Panc1 (cell line): ENCODE measurements at regions not wholly inside any gene's neighbourhood (a gene's known extent, or its start where the extent isn't known, plus 50 kb on each side); places are given as distances from the start of the nearest gene placed in this dataset.

Source experiments
- ATAC-seq: fragments of 200-7000 bp; cut with Tn5 transposase; 2 replicates; pipeline ENCODE4 v1.9.1; 2020; ENCODE audit warnings: mild to moderate bottlenecking, moderate library complexity
- BruUV-seq: library from RNA; stranded (reverse); fragments of 400-500 nt; replicated peaks from 2 replicates; lab custom pipeline; 2021; lab: Mats Ljungman, UMichigan
- CTCF ChIA-PET: fragments of 300-600 bp; sonication (Branson Sonifier 250); formaldehyde crosslinking; loops from one replicate; lab custom pipeline; 2022; ENCODE audit warnings: antibody characterized with exemption; lab: Charles Lee
- POLR2A ChIA-PET: fragments of 300-600 bp; sonication (Branson Sonifier 250); formaldehyde crosslinking; loops from one replicate; lab custom pipeline; 2022; ENCODE audit warnings: antibody characterized with exemption; lab: Charles Lee
- DNase-seq: peaks from one replicate; pipeline ENCODE4 v3.0.0-alpha.2; 2010; ENCODE audit warnings: low read depth, low spot score
- H3K27ac ChIP-seq: 2 replicates; pipeline ENCODE4 v1.5.1; 2011; ENCODE audit warnings: mild to moderate bottlenecking, low read length, inconsistent platforms
- H3K27me3 ChIP-seq: fragments of 200-500 bp; sonication (Bioruptor generic); 2 replicates; pipeline ENCODE4 v1.6.0; 2014; ENCODE audit warnings: low read length, inconsistent platforms; ENCODE audit not compliant: control insufficient read depth, insufficient read depth
- H3K36me3 ChIP-seq: fragments of 200-500 bp; sonication (Bioruptor generic); 2 replicates; pipeline ENCODE4 v1.5.1; 2014; ENCODE audit warnings: inconsistent platforms, mild to moderate bottlenecking, low read length, moderate library complexity; ENCODE audit not compliant: control insufficient read depth, insufficient read depth
- H3K4me1 ChIP-seq: 2 replicates; pipeline ENCODE4 v1.5.1; 2011; ENCODE audit warnings: inconsistent platforms, mild to moderate bottlenecking, low read length, moderate library complexity; ENCODE audit not compliant: control insufficient read depth, insufficient read depth
- H3K4me3 ChIP-seq, 2 experiments: 2 replicates each; pipeline ENCODE4 v1.5.1; 2011 to 2012; ENCODE audit warnings: low read depth in 2 of 2, low read length in 2 of 2, mild to moderate bottlenecking in 2 of 2, inconsistent platforms in 1 of 2, moderate library complexity in 1 of 2
- H3K9me3 ChIP-seq: fragments of 200-500 bp; sonication (Bioruptor generic); 2 replicates; pipeline ENCODE4 v1.5.1; 2014; ENCODE audit warnings: low read depth, mild to moderate bottlenecking, inconsistent platforms, low read length, moderate library complexity; ENCODE audit not compliant: control insufficient read depth, insufficient read depth
- CTCF ChIP-seq: fragments of 450-650 bp; IDR thresholded peaks from 2 replicates; pipeline ENCODE4 v1.5.1; 2017; ENCODE audit warnings: mild to moderate bottlenecking
- POLR2AphosphoS5 ChIP-seq: IDR thresholded peaks from 2 replicates; pipeline ENCODE4 v1.6.1; 2012; ENCODE audit warnings: mild to moderate bottlenecking, low read depth, low read length, moderate library complexity
- REST ChIP-seq, 2 experiments: IDR thresholded peaks; 2 replicates each; pipeline ENCODE4 v1.6.1; 2011 to 2012; ENCODE audit warnings: low read depth in 2 of 2, control low read depth in 1 of 2, low read length in 1 of 2, mild to moderate bottlenecking in 1 of 2, moderate library complexity in 1 of 2; ENCODE audit not compliant: insufficient read depth in 1 of 2
- SIN3A ChIP-seq: IDR thresholded peaks from 2 replicates; pipeline ENCODE4 v1.6.1; 2012; ENCODE audit warnings: low read depth, mild to moderate bottlenecking, low read length, moderate library complexity, borderline replicate concordance; ENCODE audit not compliant: insufficient read depth
- TCF7L2 ChIP-seq: IDR thresholded peaks from 2 replicates; pipeline ENCODE4 v1.6.1; 2011; ENCODE audit warnings: mild to moderate bottlenecking, low read depth, low read length, inconsistent platforms
- in situ Hi-C: cut with HindIII; loops from 2 replicates; pipeline ENCODE4 v1.10.0; 2016; ENCODE audit warnings: low sequenced_read_pairs, low pct_unique_long_range_greater_than_20kb
- intact Hi-C: fragments of 100-400 bp; cut with micrococcal nuclease; formaldehyde crosslinking; loops from one replicate; pipeline ENCODE4 v1.10.0; 2022; ENCODE audit not compliant: unreplicated experiment

DNA sequence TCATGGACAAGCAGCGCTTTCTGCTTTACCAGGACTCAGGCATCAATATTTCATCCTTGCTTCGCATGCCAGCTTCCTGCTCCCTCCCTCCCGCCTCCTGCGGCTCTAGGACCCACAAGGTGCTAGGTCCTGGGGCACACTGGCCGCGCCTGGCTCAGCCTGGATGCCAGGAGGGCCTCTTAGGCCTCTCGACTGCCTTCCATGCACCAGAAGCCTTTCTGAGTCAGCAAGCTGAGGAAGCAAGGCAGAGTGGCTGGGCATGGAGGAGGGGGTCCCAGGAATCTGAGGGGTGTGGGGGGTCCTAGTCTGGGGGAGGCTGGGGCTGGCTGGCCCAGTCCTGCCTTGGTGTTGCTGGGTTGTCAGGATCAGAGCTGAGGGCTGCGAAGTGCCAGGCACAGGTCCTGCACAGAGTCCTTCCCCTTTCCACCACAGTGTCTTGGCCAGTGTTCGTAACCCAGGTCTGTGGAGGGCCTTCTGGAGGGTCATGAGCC is 61.0 kb upstream of the THY1 start:
- POLR2A ChIA-PET, result no interaction called here
- ATAC-seq, result no peak

GRCh38 chr11:119483341-119483880 is 60.4 kb upstream of the THY1 start:
- no peaks in the 10 kb centered on the region for H3K9me3 ChIP-seq
- peaks cover 2% of the 10 kb centered on the region; the same call in 1 of the 2 replicates for H3K27me3 ChIP-seq
- no peaks in the 10 kb centered on the region for H3K36me3 ChIP-seq
- CTCF ChIA-PET, result interaction anchor here (0.6 kb wide), 2 partner anchors 76 to 106 kb away, joined by 8 to 12 read pairs; no protein-coding TSS in a partner anchor
- H3K4me3 ChIP-seq, result no peak overlapping the region
- no peak for TF ChIP-seq POLR2AphosphoS5
- no peak for TF ChIP-seq CTCF
- TF ChIP-seq SIN3A, result no peak
- TF ChIP-seq REST (IDR thresholded peaks at IDR 0.05; ENCODE audit: insufficient read depth in 1 of 2, low read depth in 2 of 2, low read length in 1 of 2), result no peak
- no peak for TF ChIP-seq TCF7L2
- DNase-seq (no peak), ATAC-seq (no peak)
- H3K4me1 ChIP-seq, result no peaks in the 10 kb centered on the region
- no TSS peak for BruUV-seq
- no peak overlapping the region for H3K27ac ChIP-seq
- in situ Hi-C loops, result no loop called here
- POLR2A ChIA-PET, result no interaction called here
- intact Hi-C loops, result loop anchor here (5.0 to 10.0 kb wide), 3 partner anchors 184 to 529 kb away; partner anchors contain the start of gene NECTIN1

More for the DNA sequence above, 61.0 kb upstream of the THY1 start:
- Histone ChIP-seq H3K36me3 (no peaks in the 10 kb centered on the region), H3K9me3 (no peaks in the 10 kb centered on the region), H3K4me1 (no peaks in the 10 kb centered on the region), H3K4me3 (no peak overlapping the region), H3K27ac (no peak overlapping the region), H3K27me3 (peaks cover 2% of the 10 kb centered on the region; the same call in 1 of the 2 replicates)
- CTCF ChIA-PET, result interaction anchor here (0.6 kb wide), 1 partner anchor 75 kb away, joined by 8 read pairs; no protein-coding TSS in a partner anchor
- DNase-seq, result no peak
- in situ Hi-C loops, result no loop called here
- no TSS peak for BruUV-seq
- intact Hi-C loops, result loop anchor here (5.0 to 10.0 kb wide), 3 partner anchors 183 to 528 kb away; partner anchors contain the start of gene NECTIN1
- TF ChIP-seq REST (IDR thresholded peaks at IDR 0.05; ENCODE audit: insufficient read depth in 1 of 2, low read depth in 2 of 2, low read length in 1 of 2) (no peak), TCF7L2 (no peak), POLR2AphosphoS5 (no peak), SIN3A (no peak), CTCF (no peak)
